Activated CD8-positive, alpha-beta memory T cell treated with anti-CD3 and anti-CD28 coated beads for 36 hours (primary cell): ENCODE measurements at regions not wholly inside any gene's neighbourhood (a gene's known extent, or its start where the extent isn't known, plus 50 kb on each side); places are given as distances from the start of the nearest gene placed in this dataset.
"Not testable (repeated sequence)": the region's sequence is repeated elsewhere in the genome, so short reads cannot be mapped to it uniquely, and the experiment has no call there.

Experiments
- CTCF ChIA-PET: fragments of 350-600 bp; sonication (Branson Sonifier 250); formaldehyde crosslinking; loops from one replicate; lab custom pipeline; 2021; ENCODE audit warnings: antibody characterized with exemption; lab: Charles Lee
- POLR2A ChIA-PET: fragments of 350-600 bp; sonication (Branson Sonifier 250); formaldehyde crosslinking; loops from one replicate; lab custom pipeline; 2021; ENCODE audit warnings: antibody characterized with exemption; lab: Charles Lee

DNA sequence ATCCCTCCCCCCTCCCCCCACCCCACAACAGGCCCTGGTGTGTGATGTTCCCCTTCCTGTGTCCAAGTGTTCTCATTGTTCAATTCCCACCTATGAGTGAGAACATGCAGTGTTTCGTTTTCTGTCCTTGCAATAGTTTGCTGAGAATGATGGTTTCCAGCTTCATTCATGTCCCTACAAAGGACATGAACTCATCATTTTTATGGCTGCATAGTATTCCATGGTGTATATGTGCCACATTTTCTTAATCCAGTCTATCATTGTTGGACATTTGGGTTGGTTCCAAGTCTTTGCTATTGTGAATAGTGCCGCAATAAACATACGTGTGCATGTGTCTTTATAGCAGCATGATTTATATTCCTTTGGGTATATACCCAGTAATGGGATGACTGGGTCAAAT is 69.9 kb upstream of the GOLGA8B start:
- POLR2A ChIA-PET, CTCF ChIA-PET: not testable (repeated sequence)

DNA sequence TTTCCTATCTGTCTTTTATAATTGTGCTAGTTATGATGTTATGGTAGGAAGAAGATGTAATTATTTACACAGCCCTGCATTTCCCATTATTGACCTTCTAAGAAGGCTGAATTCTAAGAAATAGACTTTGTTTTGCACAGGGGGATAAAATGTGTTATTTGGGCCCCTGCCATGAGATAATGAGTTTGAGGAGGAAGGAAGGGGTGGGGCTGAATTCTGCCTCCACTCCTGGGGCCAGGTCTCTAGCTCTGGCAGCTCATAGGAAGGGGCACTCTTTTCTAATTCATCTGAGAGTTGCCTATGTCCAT is 69.2 kb upstream of the GOLGA8B start:
- ChIA-PET POLR2A (no interaction called here), CTCF (no interaction called here)

DNA sequence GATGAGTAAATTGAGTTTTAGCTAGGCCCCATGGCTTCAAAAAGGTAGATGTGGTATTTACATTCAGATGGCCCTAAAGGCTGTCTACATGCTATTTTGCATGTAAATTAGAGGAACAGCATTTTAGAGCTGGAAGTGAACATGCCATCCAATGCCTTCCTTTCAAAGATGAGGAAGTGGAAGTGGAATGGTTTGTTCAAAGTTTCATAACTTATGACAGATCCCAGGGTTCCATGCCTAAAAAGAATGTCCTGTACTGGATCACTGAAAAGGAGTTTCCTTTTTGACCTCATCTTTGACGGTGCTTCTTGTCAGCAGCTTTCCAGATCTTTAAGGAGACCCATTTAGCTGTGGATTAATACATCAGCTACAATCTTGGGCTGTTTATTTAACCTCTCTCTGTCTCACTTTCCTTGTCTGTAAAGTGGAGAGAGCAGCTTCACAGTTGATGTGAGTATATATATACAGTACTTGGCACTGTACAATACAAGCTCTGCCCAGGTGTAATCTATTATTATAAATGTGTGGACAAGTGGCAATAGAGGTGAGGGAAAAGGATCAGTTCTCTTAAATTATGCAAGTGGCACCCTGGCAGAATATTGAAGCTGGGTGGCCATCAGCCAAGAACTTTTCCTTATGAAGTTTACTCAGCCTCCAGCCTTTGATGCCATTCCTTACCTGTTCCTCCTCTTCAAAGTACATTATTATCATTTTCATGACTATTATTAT is 68.7 kb upstream of the GOLGA8B start:
- POLR2A ChIA-PET, result no interaction called here
- CTCF ChIA-PET, result no interaction called here

DNA sequence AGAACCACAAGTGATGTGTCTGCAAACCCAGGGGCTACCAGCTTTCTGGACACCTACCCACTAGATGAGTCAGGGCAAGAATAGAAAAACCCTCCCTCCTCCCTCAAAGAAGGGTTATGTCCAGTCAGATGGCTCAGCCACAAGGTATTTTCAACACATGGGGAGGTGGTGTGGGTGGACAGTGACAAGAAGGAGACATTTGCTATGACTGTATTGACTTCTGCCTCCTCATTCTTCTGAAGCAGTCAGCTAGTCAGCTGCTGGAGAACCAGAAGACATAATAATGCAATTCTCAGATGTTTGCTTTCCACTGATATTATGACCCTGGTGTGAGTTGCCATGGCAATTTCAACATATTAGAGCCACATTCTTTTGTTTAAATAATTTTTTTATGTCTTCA is 66.7 kb upstream of the GOLGA8B start:
- ChIA-PET CTCF (no interaction called here), POLR2A (no interaction called here)

DNA sequence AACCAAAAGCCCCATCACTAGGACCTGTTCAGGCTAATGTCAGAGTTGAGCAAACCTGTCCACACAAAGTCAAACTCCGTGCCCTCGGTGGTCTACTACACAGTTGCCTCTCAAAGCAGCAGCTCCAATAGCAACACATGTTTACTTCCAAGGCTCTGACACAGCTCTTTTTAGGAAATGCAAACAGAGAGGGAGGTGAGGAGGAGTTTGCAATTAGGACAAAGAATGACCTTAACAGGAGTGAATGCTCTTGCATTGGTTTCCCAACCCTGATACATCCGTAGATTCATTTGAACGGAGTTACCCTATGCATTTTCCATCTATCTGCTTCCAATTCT is 64.8 kb upstream of the GOLGA8B start:
- CTCF ChIA-PET, result no interaction called here
- POLR2A ChIA-PET, result no interaction called here

DNA sequence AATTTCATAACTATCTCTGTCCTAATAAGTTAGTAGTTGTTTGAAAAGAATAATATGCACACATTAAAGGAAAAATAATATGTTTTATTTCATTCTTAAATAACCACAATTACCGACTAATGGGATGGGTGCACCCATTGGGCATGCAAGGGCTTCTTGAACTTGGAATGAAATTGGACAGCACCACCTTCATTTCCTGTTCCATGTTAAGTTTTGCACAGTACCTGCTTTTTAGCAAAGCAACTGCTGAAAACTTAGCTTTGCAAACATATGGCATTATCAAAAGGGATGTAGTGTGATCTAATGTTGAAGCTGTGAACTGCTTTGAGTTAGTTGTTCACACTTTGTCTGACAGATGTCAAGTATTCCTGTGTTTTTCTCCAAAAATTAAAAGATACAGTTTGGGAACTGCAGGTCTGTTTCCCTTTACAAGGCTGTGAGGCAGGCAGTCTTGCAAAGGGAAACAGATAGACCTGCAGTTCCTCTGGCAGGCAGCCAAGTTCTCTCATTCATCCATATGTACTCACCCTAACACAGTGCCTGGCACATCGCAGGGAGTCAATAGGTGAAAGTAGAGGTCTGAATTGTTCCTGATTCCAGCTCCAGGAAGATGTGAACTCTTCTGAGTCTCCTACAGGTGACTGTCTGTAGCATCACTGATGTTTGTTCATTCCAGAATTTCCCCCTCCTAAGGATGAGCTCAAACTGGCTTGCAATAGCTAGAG is 64.3 kb upstream of the GOLGA8B start:
- CTCF ChIA-PET, result no interaction called here
- POLR2A ChIA-PET, result no interaction called here

DNA sequence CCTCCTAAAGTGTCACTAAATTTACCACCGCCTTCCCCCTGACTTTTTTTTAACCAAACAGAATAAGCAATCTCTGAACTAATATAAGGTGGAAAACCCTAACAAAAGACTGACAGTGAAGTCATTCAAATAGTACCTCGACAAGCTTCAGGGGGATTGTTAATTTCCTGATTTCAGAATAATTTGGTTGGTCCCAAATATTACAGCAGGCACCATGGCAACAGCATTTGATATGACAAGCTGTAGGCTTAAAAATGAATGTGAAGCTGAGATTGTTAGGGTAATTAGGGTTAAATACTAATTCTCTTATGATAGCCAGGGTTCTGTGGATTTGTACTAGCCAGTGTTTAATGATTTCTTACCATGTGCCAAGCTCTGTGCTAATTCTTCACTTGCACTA is 63.5 kb upstream of the GOLGA8B start:
- ChIA-PET POLR2A (no interaction called here), CTCF (no interaction called here)

DNA sequence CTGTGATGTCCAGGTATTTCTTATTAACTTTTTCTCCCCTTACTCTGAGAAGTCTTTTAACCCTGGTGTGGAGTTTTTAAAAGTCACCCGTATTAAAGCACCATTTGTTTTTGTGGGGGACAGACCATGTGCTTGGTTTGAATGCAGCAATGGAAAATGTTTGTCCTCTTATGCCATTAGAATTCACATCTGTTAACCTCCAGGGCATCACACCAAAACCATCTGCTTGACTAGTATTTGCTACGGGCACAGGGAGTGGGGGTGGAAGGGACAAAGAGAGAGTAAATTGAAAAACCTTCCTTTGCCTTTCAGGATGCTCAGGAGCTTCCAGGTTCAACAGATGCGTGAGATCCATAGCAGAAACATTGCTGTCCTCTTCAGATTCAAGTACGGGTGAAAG is 61.4 kb upstream of the GOLGA8B start:
- POLR2A ChIA-PET, result no interaction called here

DNA sequence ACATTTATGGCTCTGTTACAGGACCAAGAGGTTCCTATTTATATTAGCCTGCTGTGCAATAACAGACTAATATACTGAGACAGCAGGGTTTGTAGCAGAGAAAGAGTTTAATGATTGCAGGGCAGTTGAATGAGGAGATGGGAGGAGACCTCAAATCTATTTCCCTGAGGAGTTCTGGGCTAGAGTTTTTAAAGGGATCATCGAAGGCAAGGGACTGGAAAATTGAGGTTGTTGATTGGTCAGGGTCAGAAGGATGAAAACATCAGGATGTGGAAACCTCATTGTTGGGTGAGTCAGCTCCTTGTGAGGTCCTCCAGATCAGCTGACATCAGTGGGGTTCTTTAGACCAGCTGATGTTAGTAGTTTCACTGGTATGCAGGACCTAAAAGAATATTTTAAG is 60.6 kb upstream of the GOLGA8B start:
- CTCF ChIA-PET, result no interaction called here
- POLR2A ChIA-PET, result no interaction called here

More for the DNA sequence above, 61.4 kb upstream of the GOLGA8B start:
- CTCF ChIA-PET, result no interaction called here

DNA sequence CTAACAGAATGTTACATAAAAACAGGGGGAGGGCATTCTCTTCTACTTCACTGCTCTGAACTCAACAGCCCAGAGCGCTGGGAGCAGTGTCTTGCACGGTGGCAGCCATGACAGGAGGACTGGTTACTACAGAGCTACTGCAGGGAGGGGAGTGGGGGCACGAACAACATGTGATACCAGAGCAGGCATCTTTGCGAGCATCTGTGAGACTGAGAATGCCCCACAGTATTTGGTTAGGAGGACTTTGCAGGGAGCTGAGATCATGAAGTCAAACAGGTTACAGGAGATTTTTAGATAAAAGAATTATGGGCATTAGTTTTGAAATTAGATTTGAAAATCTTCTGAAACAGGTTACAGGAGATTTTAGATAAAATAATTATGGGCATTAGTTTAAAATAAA is 58.8 kb upstream of the GOLGA8B start:
- ChIA-PET POLR2A (no interaction called here), CTCF (no interaction called here)

DNA sequence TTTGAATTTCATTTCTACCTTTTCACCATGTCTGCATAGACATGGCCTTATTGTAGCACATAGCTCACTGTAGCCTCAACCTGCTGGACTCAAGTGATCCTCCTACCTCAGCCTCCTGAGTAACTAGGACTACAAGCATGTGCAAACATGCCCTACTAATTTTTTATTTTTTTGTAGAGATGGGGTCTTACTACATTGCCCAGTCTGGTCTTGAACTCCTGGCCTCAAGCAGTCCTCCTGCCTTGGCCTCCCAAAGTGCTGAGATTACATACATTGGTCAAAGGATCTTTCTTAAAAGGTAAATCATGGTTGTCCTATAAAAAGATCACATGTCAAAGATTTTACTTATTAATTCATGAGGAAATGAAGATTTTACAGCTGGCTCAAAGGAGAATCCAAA is 57.2 kb upstream of the GOLGA8B start:
- CTCF ChIA-PET, result no interaction called here

DNA sequence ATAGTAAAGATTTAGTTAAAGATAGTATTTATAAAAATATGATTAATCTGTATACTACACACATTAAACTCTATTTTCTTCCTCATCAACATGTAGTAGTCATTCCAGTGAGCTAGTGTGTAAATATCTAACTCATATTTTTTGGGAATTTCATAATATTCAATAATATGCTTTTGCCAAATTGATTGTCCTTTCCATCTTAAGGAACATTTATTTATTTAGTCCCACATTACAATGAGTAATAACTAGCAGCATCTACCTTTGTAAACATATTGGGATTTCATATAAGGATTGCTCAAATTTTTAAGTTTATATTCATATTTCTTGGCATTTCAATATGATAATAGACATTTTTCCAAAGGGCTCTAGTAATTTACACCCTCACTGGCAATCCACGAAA is 53.9 kb upstream of the GOLGA8B start:
- ChIA-PET POLR2A (no interaction called here), CTCF (no interaction called here)

More for the DNA sequence above, 57.2 kb upstream of the GOLGA8B start:
- POLR2A ChIA-PET, result no interaction called here

DNA sequence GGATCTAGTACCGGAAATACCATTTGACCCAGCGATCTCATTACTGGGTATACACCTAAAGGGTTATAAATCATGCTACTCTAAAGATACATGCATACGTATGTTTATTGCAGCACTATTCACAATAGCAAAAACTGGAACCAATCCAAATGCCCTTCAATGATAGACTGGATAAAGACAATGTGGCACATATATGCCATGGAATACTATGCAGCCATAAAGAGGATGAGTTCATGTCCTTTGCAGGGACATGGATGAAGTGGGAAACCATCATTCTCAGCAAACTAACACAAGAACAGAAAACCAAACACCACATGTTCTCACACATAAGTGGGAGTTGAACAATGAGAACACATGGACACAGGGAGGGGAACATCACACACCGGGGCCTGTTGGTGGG is 50.2 kb upstream of the GOLGA8B start:
- CTCF ChIA-PET, POLR2A ChIA-PET: not testable (repeated sequence)
